Neuron (in vitro differentiated cells): ENCODE measurements at regions not wholly inside any gene's neighbourhood (a gene's known extent, or its start where the extent isn't known, plus 50 kb on each side); places are given as distances from the start of the nearest gene placed in this dataset.
"Not testable (repeated sequence)": the region's sequence is repeated elsewhere in the genome, so short reads cannot be mapped to it uniquely, and the experiment has no call there.

Experiments used
- H2AFZ ChIP-seq: one replicate; pipeline ENCODE4 v1.6.1; 2013; ENCODE audit warnings: low read depth, mild to moderate bottlenecking, inconsistent platforms, low read length, moderate library complexity
- H3K27me3 ChIP-seq: one replicate; pipeline ENCODE4 v1.6.1; 2013; ENCODE audit warnings: low read length; ENCODE audit not compliant: insufficient read depth
- H3K36me3 ChIP-seq: one replicate; pipeline ENCODE4 v1.6.1; 2013; ENCODE audit warnings: low read length; ENCODE audit not compliant: insufficient read depth
- H3K4me1 ChIP-seq: one replicate; pipeline ENCODE4 v1.6.1; 2013; ENCODE audit warnings: low read length; ENCODE audit not compliant: insufficient read depth
- H3K4me3 ChIP-seq: 2 replicates; pipeline ENCODE4 v1.5.1; 2013; ENCODE audit warnings: mild to moderate bottlenecking, low read length, moderate library complexity
- H3K9me3 ChIP-seq: one replicate; pipeline ENCODE4 v1.6.1; 2013; ENCODE audit warnings: low read length

DNA sequence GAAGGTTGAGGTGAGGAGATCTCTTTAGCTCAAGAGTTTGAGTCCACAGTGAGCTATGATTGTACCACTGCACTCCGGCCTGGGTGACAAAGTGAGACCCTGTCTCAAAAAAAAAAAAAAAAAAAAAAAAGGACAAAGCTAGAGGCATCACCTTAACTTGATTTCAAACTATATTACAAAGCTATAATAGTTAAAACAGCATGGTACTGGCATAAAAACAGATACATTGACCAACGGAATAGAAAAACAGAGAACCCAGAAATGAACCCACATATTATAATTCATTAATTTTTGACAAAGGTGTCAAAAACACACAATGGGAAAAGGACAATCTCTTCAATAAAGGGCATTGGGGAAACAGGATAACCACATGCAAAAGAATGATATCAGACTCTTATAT is 50.8 kb upstream of the MBOAT1 start:
- no peak overlapping the region for H3K4me3 ChIP-seq

DNA sequence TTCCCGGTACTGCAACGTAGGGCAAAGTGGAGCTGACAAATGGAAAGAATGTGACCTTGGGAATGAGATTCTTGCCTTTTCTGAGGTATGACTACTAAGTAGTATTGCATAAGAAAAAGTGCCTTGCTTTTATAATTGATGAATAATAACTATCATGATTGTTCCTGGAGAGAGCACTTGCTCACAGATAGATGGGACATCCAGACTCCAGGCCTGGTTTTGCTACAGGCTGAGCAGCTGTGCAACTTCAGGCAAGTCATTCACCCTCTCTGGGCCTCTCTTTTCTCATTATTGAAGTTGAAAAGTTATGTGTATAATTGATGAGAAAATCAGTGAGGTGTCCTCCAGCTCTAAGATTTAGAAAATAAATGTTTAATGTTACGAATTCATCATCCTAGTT is 53.6 kb upstream of the MBOAT1 start:
- Histone ChIP-seq H3K9me3 (no peaks in the 10 kb centered on the region), H2AFZ (no peak overlapping the region), H3K4me3 (no peak overlapping the region), H3K27me3 (no peaks in the 10 kb centered on the region), H3K36me3 (no peaks in the 10 kb centered on the region), H3K4me1 (peaks cover 10% of the 10 kb centered on the region)

More for the DNA sequence above, 50.8 kb upstream of the MBOAT1 start:
- Histone ChIP-seq H3K27me3 (no peaks in the 10 kb centered on the region), H3K4me1 (no peaks in the 10 kb centered on the region), H3K36me3 (no peaks in the 10 kb centered on the region), H2AFZ (no peak overlapping the region), H3K9me3 (peaks cover 2% of the 10 kb centered on the region)

DNA sequence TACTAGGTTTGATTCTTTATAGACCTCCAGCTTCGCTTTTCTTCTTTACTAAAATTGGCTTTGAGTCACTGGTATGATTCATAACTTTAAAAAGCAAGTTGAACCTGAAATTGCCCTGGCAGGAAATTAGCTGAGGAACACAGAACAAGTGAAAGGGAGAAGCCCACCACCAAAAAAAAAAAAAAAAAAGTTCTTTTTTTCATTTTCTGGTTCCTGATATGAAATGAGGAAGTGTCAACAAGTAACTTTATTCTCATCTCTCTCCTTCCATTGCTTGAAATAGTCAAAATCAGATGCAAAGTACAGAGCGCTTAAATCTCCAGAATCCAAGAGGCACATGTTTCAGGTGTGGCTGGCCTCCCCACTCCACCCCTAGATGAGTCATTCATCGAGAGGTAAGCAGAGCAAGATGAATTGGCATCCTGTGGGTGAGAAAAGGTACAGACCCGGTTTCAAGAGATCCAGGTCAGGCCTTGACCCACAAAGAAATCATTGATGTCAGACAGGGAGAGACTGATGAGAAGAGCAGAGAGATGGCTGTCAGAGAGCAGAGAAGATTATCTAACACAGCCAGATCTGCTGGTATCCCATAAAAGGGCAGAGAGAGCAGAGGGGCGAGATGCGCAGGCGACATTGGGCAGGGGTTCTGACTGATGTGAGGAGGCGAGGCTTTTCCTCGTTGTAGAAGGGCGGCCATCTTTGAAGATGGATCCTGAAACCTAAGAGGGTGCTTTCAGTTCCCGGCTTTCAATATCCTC is 54.8 kb upstream of the MBOAT1 start:
- Histone ChIP-seq H2AFZ (no peak overlapping the region), H3K9me3 (no peaks in the 10 kb centered on the region), H3K4me1 (peaks cover 21% of the 10 kb centered on the region), H3K36me3 (no peaks in the 10 kb centered on the region), H3K4me3 (no peak overlapping the region), H3K27me3 (no peaks in the 10 kb centered on the region)

DNA sequence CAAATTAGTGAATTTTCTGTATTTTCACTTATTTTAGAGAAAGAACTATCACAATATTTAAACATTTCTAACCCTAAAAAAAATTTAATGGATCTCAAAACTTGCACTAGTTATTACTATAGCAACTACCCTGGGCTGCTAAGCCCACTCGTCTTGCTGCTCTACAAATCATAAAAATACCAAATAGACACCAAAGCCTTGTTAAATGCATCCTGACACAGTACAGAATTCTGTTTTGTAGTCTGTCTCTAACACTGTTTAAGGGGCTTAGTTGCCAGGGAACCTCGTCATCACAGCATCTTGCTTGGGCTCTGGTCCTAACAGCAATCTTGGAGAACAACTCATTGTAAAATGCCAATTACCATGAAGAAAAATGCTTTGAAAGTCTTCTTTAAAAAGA is 56.9 kb upstream of the MBOAT1 start:
- Histone ChIP-seq H3K4me3 (no peak overlapping the region), H3K27me3 (no peaks in the 10 kb centered on the region), H3K4me1 (peaks cover 32% of the 10 kb centered on the region), H3K36me3 (no peaks in the 10 kb centered on the region), H3K9me3 (no peaks in the 10 kb centered on the region), H2AFZ (no peak overlapping the region)

DNA sequence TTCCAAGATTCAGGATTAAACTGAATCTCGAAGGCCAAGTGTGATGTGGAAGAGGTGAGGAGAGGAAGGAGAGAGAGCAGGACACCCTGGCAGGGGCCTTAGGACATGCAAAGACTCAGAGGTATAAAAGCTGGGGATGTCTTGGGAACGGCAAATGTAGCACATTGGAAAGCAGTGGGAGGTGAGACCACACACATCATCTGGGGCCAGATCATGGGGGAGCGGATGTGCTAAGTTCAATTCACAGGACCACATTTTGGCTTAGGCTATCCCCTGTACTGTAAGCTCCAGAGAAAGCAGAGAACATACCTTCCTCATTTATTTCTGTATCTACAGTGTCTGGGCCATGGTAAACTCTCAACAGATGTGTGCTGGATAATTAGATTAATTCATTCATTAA is 59.5 kb upstream of the MBOAT1 start:
- Histone ChIP-seq H3K4me3 (peak overlapping the region; percentile 25), H2AFZ (peak overlapping the region; percentile 3), H3K27me3 (no peaks in the 10 kb centered on the region), H3K36me3 (no peaks in the 10 kb centered on the region), H3K9me3 (no peaks in the 10 kb centered on the region), H3K4me1 (peaks cover 32% of the 10 kb centered on the region)

DNA sequence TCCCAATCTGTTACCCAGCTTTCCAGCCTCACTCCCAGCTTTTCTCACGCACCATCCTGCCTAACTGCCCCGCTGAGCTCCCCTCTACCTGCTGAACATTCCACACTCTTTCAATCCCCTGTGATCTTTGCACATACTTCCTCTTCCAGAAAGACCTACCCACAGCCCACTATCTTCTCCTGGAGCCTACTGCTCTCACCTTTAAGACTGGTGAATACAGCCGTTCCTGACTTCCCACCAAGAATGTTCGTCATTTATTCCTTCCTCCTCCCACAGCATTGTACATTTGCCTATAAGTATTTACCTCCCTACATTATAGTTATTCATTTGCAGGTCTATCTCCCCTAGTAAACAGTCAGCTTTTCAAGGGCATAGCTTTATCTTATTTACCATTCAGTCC is 61.9 kb upstream of the MBOAT1 start:
- Histone ChIP-seq H3K4me1 (peaks cover 37% of the 10 kb centered on the region), H3K27me3 (no peaks in the 10 kb centered on the region), H3K4me3 (no peak overlapping the region), H3K36me3 (no peaks in the 10 kb centered on the region), H2AFZ (no peak overlapping the region), H3K9me3 (no peaks in the 10 kb centered on the region)

DNA sequence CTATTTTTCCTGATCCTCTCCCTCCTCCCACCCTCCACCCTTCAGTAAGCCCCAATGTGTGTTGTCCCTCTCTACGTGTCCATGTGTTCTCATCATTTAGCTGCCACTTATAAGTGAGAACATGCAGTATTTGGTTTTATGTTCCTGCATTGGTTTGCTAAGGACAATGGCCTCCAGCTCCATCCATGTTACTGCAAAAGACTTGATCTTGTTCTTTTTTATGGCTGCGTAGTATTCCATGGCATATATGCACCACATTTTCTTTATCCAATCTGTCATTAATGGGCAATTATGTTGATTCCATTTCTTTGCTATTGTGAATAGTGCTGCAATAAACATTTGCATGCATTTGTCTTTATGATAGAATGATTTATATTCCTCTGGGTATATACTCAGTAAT is 63.6 kb upstream of the MBOAT1 start:
- not testable (repeated sequence) for H3K36me3 ChIP-seq, H3K4me3 ChIP-seq, H3K27me3 ChIP-seq, H3K9me3 ChIP-seq, H2AFZ ChIP-seq
- H3K4me1 ChIP-seq = peaks cover 28% of the 10 kb centered on the region

DNA sequence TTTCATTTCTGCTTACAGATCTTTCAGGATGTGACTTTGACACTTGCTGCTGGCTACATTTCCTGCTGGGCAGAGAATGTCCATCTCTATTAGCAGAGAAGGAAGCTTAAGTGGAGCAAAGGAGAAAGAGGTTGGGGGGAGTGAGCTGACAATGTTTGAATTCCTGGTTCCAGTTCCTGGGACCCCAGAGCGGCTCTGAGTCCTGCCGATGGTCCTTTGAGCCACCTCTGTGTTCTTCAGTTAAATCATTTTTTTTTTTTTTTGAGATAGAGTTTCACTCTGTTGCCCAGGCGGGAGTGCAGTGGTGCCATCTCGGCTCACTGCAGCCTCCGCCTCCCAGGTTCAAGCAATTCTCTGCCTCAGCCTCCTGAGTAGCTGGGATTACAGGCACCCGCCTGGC is 65.5 kb upstream of the MBOAT1 start:
- H3K27me3 ChIP-seq, H3K36me3 ChIP-seq, H3K9me3 ChIP-seq, H2AFZ ChIP-seq, H3K4me3 ChIP-seq: not testable (repeated sequence)
- H3K4me1 ChIP-seq = peaks cover 13% of the 10 kb centered on the region

DNA sequence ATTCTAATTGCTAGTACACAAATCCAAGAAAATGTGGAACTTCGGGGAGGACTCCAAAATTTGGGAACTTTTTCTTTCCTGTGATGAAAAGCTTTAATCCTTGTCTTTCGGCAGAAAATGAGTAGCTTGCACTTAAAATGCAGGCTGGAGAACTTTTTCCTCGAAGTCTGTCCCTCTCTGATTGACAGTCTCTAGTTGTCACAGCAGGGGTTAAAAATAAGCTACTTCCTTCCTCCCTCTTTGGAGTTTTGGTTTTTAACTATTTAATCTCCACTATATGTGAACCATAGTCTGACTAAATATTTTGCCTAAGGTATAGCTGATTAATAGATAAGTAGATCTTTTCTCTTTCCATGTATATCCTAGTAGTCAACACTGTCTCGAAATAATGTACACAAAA is 66.8 kb upstream of the MBOAT1 start:
- H3K4me1 ChIP-seq = peaks cover 6% of the 10 kb centered on the region
- H3K36me3 ChIP-seq = no peaks in the 10 kb centered on the region
- no peak overlapping the region for H2AFZ ChIP-seq
- peaks cover 2% of the 10 kb centered on the region for H3K9me3 ChIP-seq
- H3K27me3 ChIP-seq = no peaks in the 10 kb centered on the region
- no peak overlapping the region for H3K4me3 ChIP-seq

DNA sequence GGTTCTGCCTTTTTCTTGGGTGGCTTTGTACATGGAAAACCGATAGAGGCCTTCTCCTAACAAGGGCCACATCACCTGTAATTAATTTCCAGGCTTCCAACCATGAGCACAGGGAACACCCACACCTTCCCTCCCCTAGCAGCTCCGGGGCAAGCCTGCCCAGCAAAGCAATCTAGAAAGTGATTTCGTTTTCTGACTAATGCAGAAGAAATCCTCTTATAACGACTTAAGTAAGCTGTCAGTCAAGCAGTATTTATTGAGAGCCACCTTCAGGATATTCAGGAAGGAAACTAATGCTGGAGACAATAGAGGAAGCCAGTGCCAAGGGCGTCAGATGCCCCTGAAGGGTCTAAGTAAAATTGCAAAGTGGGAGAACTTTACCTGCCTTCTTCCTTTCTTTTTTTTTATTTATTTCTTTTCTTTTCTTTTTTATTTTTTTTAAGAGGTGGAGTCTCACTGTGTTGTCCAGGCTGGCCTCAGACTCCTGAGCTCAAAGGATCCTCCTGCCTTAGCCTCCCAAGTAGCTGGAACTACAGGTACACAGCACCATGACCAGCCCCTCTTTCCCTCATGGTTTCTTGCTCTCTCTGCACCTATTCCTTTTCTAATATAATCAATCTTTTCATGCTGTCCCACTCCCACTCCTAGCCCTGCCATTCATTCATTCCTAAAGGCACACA is 67.5 kb upstream of the MBOAT1 start:
- Histone ChIP-seq H3K4me1 (peaks cover 6% of the 10 kb centered on the region), H3K4me3 (no peak overlapping the region), H3K36me3 (no peaks in the 10 kb centered on the region), H3K27me3 (no peaks in the 10 kb centered on the region), H3K9me3 (peaks cover 2% of the 10 kb centered on the region), H2AFZ (no peak overlapping the region)

DNA sequence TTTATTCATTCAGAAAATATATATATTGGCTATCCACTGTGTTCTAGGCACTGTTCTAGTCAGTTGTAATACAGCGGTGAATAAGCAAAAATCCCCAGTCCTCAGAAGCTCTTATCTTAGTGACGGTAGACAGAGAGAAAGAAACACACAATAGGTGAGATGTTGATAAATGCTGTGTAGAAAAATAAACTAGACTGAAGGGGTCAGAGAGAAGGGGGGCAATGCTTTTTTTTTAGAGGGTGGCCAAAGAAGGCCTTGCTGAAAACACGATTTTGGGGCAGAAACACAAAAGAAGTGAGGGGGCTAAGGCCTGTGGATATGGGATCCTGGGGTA is 68.0 kb upstream of the MBOAT1 start:
- Histone ChIP-seq H3K36me3 (no peaks in the 10 kb centered on the region), H3K27me3 (no peaks in the 10 kb centered on the region), H3K9me3 (peaks cover 2% of the 10 kb centered on the region), H3K4me1 (peaks cover 6% of the 10 kb centered on the region), H2AFZ (no peak overlapping the region), H3K4me3 (no peak overlapping the region)

DNA sequence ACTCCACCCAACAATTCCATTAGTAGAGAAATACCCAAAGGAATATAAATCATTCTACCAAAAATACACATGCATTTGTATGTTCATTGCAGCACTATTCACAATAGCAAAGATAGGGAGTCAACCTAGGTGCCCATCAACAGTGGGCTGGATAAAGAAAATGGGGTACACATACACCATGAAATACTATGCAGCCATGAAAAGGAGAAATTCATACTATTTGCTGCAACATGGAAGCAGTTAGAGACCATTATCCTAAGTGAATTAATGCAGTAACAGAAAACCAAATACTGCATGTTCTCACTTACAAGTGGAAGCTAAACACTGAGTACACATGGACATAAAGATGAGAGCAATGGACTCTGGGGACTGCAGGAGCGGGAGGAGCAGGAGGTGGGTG is 72.4 kb upstream of the MBOAT1 start:
- no peaks in the 10 kb centered on the region for H3K36me3 ChIP-seq
- no peak overlapping the region for H3K4me3 ChIP-seq
- H3K9me3 ChIP-seq = peaks cover 2% of the 10 kb centered on the region
- no peaks in the 10 kb centered on the region for H3K27me3 ChIP-seq
- H3K4me1 ChIP-seq = no peaks in the 10 kb centered on the region
- H2AFZ ChIP-seq = no peak overlapping the region

DNA sequence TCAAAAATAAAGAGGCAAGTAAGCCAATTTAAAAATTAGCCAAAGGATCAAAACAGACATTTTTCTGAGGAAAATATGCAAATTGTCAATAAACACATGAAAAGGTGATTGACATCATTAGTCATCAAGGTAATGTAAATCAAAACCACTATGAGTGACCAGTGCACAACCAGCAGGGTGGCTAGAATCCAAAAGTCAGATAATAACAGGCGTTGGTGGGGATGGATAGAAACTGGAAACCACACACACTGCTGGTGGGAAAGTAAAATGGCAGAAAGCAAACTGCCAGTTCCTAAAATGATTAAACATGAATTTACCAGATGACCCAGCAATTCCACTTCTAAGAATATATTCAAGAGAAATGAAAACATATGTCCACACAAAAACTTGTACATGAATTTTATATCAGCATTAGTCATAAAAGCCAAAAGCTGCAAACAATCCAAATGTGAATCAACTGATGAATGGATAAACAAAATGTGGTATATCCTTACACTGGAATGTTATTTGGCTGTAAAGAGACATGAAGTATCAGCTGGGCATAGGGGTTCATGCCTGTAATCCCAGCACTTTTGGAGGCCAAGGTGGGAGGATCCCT is 74.8 kb upstream of the MBOAT1 start:
- Histone ChIP-seq H3K4me1 (no peaks in the 10 kb centered on the region), H3K36me3 (no peaks in the 10 kb centered on the region), H3K4me3 (no peak overlapping the region), H3K9me3 (peaks cover 2% of the 10 kb centered on the region), H3K27me3 (no peaks in the 10 kb centered on the region), H2AFZ (no peak overlapping the region)
